ENCODE measurements at regions not wholly inside any gene's neighbourhood (a gene's known extent, or its start where the extent isn't known, plus 50 kb on each side); places are given as distances from the start of the nearest gene placed in this dataset.

DNA sequence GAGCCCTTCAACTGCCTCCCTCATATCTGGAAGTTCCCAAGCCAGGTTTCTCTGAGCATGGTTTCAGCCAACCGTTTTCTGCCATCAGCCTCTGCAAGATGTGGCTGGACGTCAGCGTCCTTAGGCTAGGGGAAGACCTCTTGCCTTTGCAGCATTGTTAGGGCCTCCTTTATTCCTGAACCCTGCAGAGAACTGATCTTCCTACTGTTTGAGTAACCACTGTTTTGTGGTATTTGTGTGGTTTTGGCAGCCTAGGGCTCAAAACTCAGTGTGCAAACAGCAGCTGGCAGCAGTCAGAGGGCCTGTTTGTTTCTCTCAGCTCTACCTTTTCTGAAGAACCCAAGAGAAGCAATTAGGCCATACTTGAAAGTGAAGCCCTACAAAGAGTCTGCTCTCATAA, 83.4 kb upstream of the SEMA3E start:
- no peak for TF ChIP-seq POLR2A (IDR thresholded peaks at IDR 0.05)
- TF ChIP-seq, protein P1, sequence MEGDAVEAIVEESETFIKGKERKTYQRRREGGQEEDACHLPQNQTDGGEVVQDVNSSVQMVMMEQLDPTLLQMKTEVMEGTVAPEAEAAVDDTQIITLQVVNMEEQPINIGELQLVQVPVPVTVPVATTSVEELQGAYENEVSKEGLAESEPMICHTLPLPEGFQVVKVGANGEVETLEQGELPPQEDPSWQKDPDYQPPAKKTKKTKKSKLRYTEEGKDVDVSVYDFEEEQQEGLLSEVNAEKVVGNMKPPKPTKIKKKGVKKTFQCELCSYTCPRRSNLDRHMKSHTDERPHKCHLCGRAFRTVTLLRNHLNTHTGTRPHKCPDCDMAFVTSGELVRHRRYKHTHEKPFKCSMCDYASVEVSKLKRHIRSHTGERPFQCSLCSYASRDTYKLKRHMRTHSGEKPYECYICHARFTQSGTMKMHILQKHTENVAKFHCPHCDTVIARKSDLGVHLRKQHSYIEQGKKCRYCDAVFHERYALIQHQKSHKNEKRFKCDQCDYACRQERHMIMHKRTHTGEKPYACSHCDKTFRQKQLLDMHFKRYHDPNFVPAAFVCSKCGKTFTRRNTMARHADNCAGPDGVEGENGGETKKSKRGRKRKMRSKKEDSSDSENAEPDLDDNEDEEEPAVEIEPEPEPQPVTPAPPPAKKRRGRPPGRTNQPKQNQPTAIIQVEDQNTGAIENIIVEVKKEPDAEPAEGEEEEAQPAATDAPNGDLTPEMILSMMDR (IDR thresholded peaks at IDR 0.05): no peak

Measured in lower leg skin (tissue), 3 donors.